Testis (tissue), 2 donors: ENCODE measurements at regions not wholly inside any gene's neighbourhood (a gene's known extent, or its start where the extent isn't known, plus 50 kb on each side); places are given as distances from the start of the nearest gene placed in this dataset.
"Not testable (repeated sequence)": the region's sequence is repeated elsewhere in the genome, so short reads cannot be mapped to it uniquely, and the experiment has no call there.

Experiments
- DNase-seq: peaks from one replicate; pipeline ENCODE4 v3.0.0-alpha.2; 2019
- H3K27ac ChIP-seq, 2 donors: fragments of 200-600 bp; sonication (generic); one replicate each; pipeline ENCODE4 v1.5.1; 2019
- H3K27me3 ChIP-seq: fragments of 200-600 bp; sonication (generic); one replicate; pipeline ENCODE4 v1.5.1; 2019
- H3K36me3 ChIP-seq: fragments of 200-600 bp; sonication (generic); one replicate; pipeline ENCODE4 v1.5.1; 2017; ENCODE audit warnings: low read depth; ENCODE audit errors: missing control alignments
- H3K4me1 ChIP-seq: fragments of 200-600 bp; sonication (generic); one replicate; pipeline ENCODE4 v1.5.1; 2019
- H3K4me3 ChIP-seq, 2 donors: fragments of 200-600 bp; sonication (generic); one replicate each; pipeline ENCODE4 v1.5.1; 2017 to 2019
- H3K9me3 ChIP-seq: fragments of 200-600 bp; sonication (generic); one replicate; pipeline ENCODE4 v1.5.1; 2017
- CTCF ChIP-seq, 3 experiments: fragments of 450-650 bp in 2 of 3; fragments of 200-600 bp in 1 of 3; sonication (generic) in 1 of 3; IDR thresholded peaks; one replicate each; pipeline ENCODE4 v1.5.1; 2016 to 2019; ENCODE audit warnings: antibody characterized with exemption in 3 of 3, mild to moderate bottlenecking in 2 of 3, moderate library complexity in 1 of 3
- POLR2A ChIP-seq: fragments of 450-650 bp; IDR thresholded peaks from one replicate; pipeline ENCODE4 v1.6.1; 2017; ENCODE audit warnings: antibody characterized with exemption, mild to moderate bottlenecking, moderate library complexity
- WGBS, 2 donors: methylation state at CpG; one replicate each; pipeline ENCODE4 v1.1.5; 2018; 5-methylcytosine and 5-hydroxymethylcytosine counted together
- intact Hi-C: fragments of 100-400 bp; cut with DNase I; formaldehyde crosslinking; loops from one replicate; pipeline ENCODE4 v1.15.1; 2023; ENCODE audit warnings: low total_unique reads

DNA sequence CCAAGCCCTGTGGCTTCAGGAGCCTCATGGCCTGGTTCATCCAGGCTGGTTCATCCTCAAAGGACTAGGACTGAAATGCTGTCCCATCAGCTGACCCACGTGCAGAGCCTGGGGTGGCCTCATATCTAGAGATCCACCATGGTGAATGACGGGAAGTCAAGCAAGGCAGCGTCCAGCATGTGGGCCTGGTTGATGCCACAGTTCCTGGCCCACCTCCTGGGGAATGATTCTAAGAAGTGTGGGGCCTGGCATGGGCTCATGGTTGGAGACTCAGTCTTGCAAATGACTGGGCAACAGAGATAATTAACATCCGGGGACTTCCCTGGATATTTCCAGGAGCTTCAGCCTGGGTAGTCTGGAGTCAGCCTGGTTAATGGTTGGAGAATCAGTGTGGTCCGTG is 302.4 kb upstream of the SFSWAP start:
- Histone ChIP-seq H3K27me3 (no peaks in the 10 kb centered on the region), H3K9me3 (no peaks in the 10 kb centered on the region), H3K36me3 (no peaks in the 10 kb centered on the region), H3K4me1 (peaks cover 13% of the 10 kb centered on the region), H3K4me3 (no peak overlapping the region), H3K27ac (no peak overlapping the region)
- intact Hi-C loops = no loop called here
- WGBS, 2 donors = 74 to 88% methylated on average over 4 to 5 of the region's 5 CpGs
- TF ChIP-seq POLR2A = no peak
- no peak for TF ChIP-seq CTCF (IDR thresholded peaks at IDR 0.05)
- no peak for DNase-seq

- DNase-seq = no peak
- Histone ChIP-seq H3K27me3 (no peaks in the 10 kb centered on the region), H3K4me1 (peaks cover 13% of the 10 kb centered on the region), H3K9me3 (no peaks in the 10 kb centered on the region), H3K36me3 (no peaks in the 10 kb centered on the region), H3K4me3 (no peak overlapping the region), H3K27ac (no peak overlapping the region)
- intact Hi-C loops = no loop called here
- TF ChIP-seq POLR2A (no peak), CTCF (IDR thresholded peaks at IDR 0.05) (no peak)
- 60 to 80% methylated on average over 1 of the region's 1 CpG for WGBS, 2 donors
Observed at GRCh38 chr12:131409211-131409610, 301.7 kb upstream of the SFSWAP start.

DNA sequence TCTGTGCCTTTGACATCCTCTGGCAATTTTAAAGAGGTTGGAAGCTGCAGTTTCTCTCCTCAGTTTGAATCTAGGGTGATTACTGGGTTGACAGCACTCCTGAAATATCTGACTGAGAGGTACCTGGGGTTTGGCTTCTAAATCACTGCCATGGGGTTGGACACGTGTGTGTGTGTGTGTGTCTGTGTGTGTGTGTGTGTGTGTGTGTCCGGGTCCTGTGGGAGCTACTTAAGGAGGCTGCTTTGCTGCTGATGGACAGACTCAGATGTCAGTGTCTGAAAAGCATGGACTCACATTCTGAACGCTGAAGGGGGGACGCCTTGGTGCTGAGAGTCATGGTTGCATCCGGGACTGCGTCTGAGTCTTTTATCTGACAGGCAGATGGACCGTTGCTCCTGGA is 299.1 kb upstream of the SFSWAP start:
- intact Hi-C loops, H3K36me3 ChIP-seq, H3K27me3 ChIP-seq, H3K9me3 ChIP-seq, H3K4me3 ChIP-seq, H3K27ac ChIP-seq, DNase-seq: not testable (repeated sequence)
- peaks cover 12% of the 10 kb centered on the region for H3K4me1 ChIP-seq
- 80 to 92% methylated on average over 4 to 6 of the region's 7 CpGs for WGBS, 2 donors

GRCh38 chr12:131413006-131413405 is 297.9 kb upstream of the SFSWAP start:
- Histone ChIP-seq H3K4me3 (no peak overlapping the region), H3K27ac (no peak overlapping the region), H3K36me3 (no peaks in the 10 kb centered on the region), H3K27me3 (no peaks in the 10 kb centered on the region), H3K9me3 (no peaks in the 10 kb centered on the region), H3K4me1 (peaks cover under 1% of the 10 kb centered on the region)
- no peak for TF ChIP-seq POLR2A
- TF ChIP-seq CTCF (IDR thresholded peaks at IDR 0.05) = no peak
- WGBS, 2 donors = 86 to 90% methylated on average over 7 to 8 of the region's 8 CpGs
- intact Hi-C loops = no loop called here
- no peak for DNase-seq

GRCh38 chr12:131413471-131413870 is 297.4 kb upstream of the SFSWAP start:
- 86 to 88% methylated on average over 4 to 9 of the region's 12 CpGs for WGBS, 2 donors
- DNase-seq = no peak
- H3K27ac ChIP-seq = no peak overlapping the region
- TF ChIP-seq POLR2A (no peak), CTCF (IDR thresholded peaks at IDR 0.05) (no peak)
- no peak overlapping the region for H3K4me3 ChIP-seq
- no peaks in the 10 kb centered on the region for H3K4me1 ChIP-seq
- intact Hi-C loops = no loop called here
- no peaks in the 10 kb centered on the region for H3K27me3 ChIP-seq
- no peaks in the 10 kb centered on the region for H3K36me3 ChIP-seq
- H3K9me3 ChIP-seq = no peaks in the 10 kb centered on the region

GRCh38 chr12:131414155-131414922 is 296.6 kb upstream of the SFSWAP start:
- H3K9me3 ChIP-seq, H3K36me3 ChIP-seq, H3K27ac ChIP-seq, intact Hi-C loops, DNase-seq, H3K4me3 ChIP-seq, H3K4me1 ChIP-seq, H3K27me3 ChIP-seq: not testable (repeated sequence)
- 65% methylated on average over 5 of the region's 20 CpGs; no CpG with 5 or more reads in 1 of the 2 donors for WGBS, 2 donors
